Small intestine (tissue), 7 donors: ENCODE measurements at regions not wholly inside any gene's neighbourhood (a gene's known extent, or its start where the extent isn't known, plus 50 kb on each side); places are given as distances from the start of the nearest gene placed in this dataset.
"Not testable (repeated sequence)": the region's sequence is repeated elsewhere in the genome, so short reads cannot be mapped to it uniquely, and the experiment has no call there.

Experiments used
- DNase-seq, 2 donors: peaks; one replicate each; pipeline versions ENCODE4 v3.0.0 to v3.0.0-alpha.2; 2013
- FAIRE-seq: peaks from 2 replicates; lab custom pipeline; 2012; peaks lifted over from hg19 to GRCh38; lab: Jason Lieb, UNC
- H3K27ac ChIP-seq, 3 donors: one replicate each; pipeline ENCODE4 v1.5.1; 2013; ENCODE audit warnings: low read length in 2 of 3, mild to moderate bottlenecking in 2 of 3, control low read depth in 1 of 3, inconsistent platforms in 1 of 3, low read depth in 1 of 3, moderate library complexity in 1 of 3
- H3K27me3 ChIP-seq, 3 donors: one replicate each; pipeline ENCODE4 v1.6.1; 2013; ENCODE audit warnings: low read length in 3 of 3, inconsistent platforms in 1 of 3; ENCODE audit not compliant: control insufficient read depth in 3 of 3, insufficient read depth in 3 of 3
- H3K36me3 ChIP-seq, 3 donors: one replicate each; pipeline ENCODE4 v1.6.1; 2013; ENCODE audit warnings: low read length in 3 of 3, inconsistent platforms in 1 of 3, low read depth in 1 of 3, mild to moderate bottlenecking in 1 of 3, moderate library complexity in 1 of 3; ENCODE audit not compliant: control insufficient read depth in 3 of 3, insufficient read depth in 2 of 3
- H3K4me1 ChIP-seq, 3 donors: one replicate each; pipeline ENCODE4 v1.6.1; 2013; ENCODE audit warnings: low read length in 2 of 3, inconsistent platforms in 1 of 3, low read depth in 1 of 3, mild to moderate bottlenecking in 1 of 3, moderate library complexity in 1 of 3; ENCODE audit not compliant: control insufficient read depth in 3 of 3, insufficient read depth in 2 of 3
- H3K4me3 ChIP-seq, 3 donors: one replicate each; pipeline ENCODE4 v1.5.1; 2013; ENCODE audit warnings: low read length in 3 of 3, control low read depth in 1 of 3, inconsistent platforms in 1 of 3, low read depth in 1 of 3, mild to moderate bottlenecking in 1 of 3, moderate library complexity in 1 of 3
- H3K9me3 ChIP-seq, 2 donors: one replicate each; pipeline ENCODE4 v1.6.1; 2013; ENCODE audit warnings: low read depth in 1 of 2, low read length in 1 of 2; ENCODE audit not compliant: control insufficient read depth in 2 of 2, insufficient read depth in 1 of 2
- WGBS, 3 donors: extraction: QIAGEN DNeasy Blood & Tissue Kit; methylation state at CpG; one replicate each; pipeline ENCODE4 v1.1.7; 2013; 5-methylcytosine and 5-hydroxymethylcytosine counted together
- donor health status: healthy with polysubstance abuse.
- donor health status: control.
- donor health status: control.
- donor health status: Bipolar disorder and iron deficiency.
- donor health status: healthy.

DNA sequence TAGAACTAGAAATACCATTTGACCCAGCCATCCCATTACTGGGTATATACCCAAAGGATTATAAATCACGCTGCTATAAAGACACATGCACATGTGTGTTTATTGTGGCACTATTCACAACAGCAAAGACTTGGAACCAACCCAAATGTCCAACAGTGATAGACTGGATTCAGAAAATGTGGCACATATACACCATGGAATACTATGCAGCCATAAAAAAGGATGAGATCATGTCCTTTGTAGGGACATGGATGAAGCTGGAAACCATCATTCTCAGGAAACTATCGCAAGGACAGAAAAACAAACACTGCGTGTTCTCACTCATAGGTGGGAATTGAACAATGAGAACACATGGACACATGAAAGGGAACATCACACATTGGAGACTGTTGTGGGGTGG lies 154.5 kb upstream of the INTU start:
- not testable (repeated sequence) for DNase-seq, H3K36me3 ChIP-seq, H3K9me3 ChIP-seq, H3K27me3 ChIP-seq, H3K27ac ChIP-seq, H3K4me3 ChIP-seq, FAIRE-seq, H3K4me1 ChIP-seq
- 87 to 92% (median 90%) methylated on average over 3 of the region's 3 CpGs for WGBS, 3 donors

GRCh38 chr4:127479031-127479622 lies 153.6 kb upstream of the INTU start:
- FAIRE-seq (no peak), DNase-seq (peak; percentile 10 to 31)
- Histone ChIP-seq H3K36me3 (no peaks in the 10 kb centered on the region), H3K9me3 (no peaks in the 10 kb centered on the region), H3K4me3 (no peak overlapping the region), H3K27me3 (no peaks in the 10 kb centered on the region), H3K4me1 (no peaks in the 10 kb centered on the region), H3K27ac (no peak overlapping the region)

DNA sequence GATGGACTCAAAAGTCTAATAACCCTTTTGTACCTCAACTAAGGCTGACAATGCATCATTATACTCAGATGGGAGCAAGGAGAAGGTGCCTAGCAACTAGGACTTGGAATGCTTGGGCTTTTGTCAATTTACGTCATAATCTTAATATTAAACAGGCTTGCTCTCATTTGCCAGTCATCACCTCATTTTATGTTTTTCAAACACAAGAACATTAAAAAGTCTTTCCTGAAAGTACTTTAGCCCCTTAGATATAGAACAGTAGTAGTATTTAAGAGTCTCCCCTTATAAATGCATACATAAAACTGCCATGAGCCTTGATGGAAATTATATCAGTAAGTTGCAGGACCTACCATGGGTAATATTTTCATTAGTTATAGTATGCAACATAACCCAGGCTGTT lies 150.7 kb upstream of the INTU start:
- 76 to 90% (median 88%) methylated on average over 1 of the region's 1 CpG for WGBS, 3 donors
- no peaks in the 10 kb centered on the region for H3K4me1 ChIP-seq
- H3K27me3 ChIP-seq = no peaks in the 10 kb centered on the region
- no peak for DNase-seq
- no peak overlapping the region for H3K27ac ChIP-seq
- no peaks in the 10 kb centered on the region for H3K36me3 ChIP-seq
- H3K9me3 ChIP-seq = no peaks in the 10 kb centered on the region
- H3K4me3 ChIP-seq = no peak overlapping the region
- FAIRE-seq = no peak

DNA sequence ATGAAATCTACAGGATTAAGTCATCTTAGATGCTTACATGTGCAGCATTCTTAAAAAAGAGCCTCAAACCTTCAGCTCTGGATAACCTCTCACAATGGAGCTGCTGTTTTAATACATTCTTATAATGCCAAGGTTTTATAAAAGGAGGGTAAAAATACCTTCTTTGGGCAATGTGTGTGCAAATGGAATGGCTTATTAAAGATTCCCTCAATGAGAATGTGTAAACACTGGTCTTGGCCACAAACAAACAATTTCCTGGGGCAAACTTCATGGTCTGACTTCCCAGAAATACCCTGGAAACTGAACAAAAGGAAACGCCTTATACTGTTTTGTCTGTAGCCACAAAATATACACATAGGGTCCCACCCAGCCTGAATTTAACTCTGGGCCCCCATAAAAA lies 148.6 kb upstream of the INTU start:
- WGBS, 3 donors = 38 to 60% (median 48%) methylated on average over 1 of the region's 1 CpG

DNA sequence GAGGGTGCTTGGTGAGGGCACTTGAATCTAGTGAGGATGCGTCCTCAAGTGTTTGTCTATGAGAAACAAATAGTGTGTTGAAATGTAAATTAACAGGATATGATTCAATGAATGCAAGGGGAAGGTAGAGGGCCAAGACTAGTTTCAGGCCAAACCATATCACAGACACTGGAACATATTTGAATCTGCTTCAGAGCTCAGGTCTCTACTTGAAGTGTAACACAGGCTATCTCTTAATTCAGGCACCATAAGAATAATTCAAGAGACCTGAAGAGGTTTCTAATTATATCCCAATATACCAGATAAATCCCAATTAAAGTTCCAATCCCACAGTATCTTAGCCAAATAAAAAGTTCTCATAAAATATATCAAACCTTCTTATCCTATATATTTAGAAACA lies 146.5 kb upstream of the INTU start:
- H3K4me1 ChIP-seq = no peaks in the 10 kb centered on the region
- no peaks in the 10 kb centered on the region for H3K9me3 ChIP-seq
- H3K36me3 ChIP-seq = no peaks in the 10 kb centered on the region
- DNase-seq (no peak), FAIRE-seq (no peak)
- no peak overlapping the region for H3K4me3 ChIP-seq
- H3K27me3 ChIP-seq = no peaks in the 10 kb centered on the region
- WGBS, 3 donors = 68 to 76% (median 76%) methylated on average over 1 of the region's 1 CpG
- H3K27ac ChIP-seq = no peak overlapping the region

More for the DNA sequence above, 148.6 kb upstream of the INTU start:
- FAIRE-seq (no peak), DNase-seq (no peak)
- no peaks in the 10 kb centered on the region for H3K36me3 ChIP-seq
- H3K9me3 ChIP-seq = no peaks in the 10 kb centered on the region
- H3K27ac ChIP-seq = no peak overlapping the region
- H3K4me1 ChIP-seq = no peaks in the 10 kb centered on the region
- H3K27me3 ChIP-seq = no peaks in the 10 kb centered on the region
- no peak overlapping the region for H3K4me3 ChIP-seq

- Histone ChIP-seq H3K4me3 (no peak overlapping the region), H3K27ac (no peak overlapping the region), H3K36me3 (no peaks in the 10 kb centered on the region), H3K9me3 (no peaks in the 10 kb centered on the region), H3K4me1 (no peaks in the 10 kb centered on the region), H3K27me3 (no peaks in the 10 kb centered on the region)
- FAIRE-seq (no peak), DNase-seq (no peak)
Observed at GRCh38 chr4:127491571-127491970, 141.2 kb upstream of the INTU start.

DNA sequence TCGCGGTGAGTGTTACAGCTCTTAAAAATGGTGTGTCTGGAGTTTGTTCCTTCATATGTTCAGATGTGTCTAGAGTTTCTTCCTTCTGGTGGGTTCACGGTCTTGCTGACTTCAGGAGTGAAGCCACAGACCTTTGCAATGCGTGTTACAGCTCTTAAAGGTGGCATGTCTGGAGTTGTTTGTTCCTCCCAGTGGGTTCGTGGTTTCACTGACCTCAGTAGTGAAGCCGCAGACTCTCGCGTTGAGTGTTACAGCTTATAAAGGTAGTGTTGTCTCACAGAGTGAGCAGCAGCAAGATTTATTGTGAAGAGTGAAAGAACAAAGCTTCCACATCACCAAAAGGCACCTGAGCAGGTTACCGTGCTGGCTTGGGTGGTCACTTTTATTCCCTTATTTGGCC lies 135.9 kb upstream of the INTU start:
- not testable (repeated sequence) for H3K36me3 ChIP-seq, H3K4me1 ChIP-seq, H3K4me3 ChIP-seq, DNase-seq, H3K27ac ChIP-seq, FAIRE-seq, H3K27me3 ChIP-seq, H3K9me3 ChIP-seq
- WGBS, 3 donors = 82 to 86% (median 86%) methylated on average over 9 of the region's 9 CpGs

DNA sequence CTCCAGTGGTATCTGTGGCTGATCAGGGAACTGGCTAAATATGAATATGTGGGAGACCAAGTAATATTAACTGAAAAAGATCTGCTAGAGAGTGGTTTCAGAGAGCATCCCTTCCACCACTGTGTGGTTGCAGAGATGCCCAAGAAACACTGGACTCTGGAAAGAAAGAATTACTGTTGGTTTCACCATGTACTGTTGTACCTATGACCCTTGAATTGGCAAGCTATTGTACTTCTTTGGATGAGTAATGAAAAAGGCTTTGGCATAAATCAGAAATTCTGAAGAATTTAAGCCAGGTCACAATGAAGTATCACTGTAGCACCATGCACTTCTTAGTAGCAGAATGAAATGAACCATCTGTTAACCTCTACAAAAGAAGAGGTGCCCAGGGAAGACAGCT lies 134.4 kb upstream of the INTU start:
- H3K4me1 ChIP-seq = no peaks in the 10 kb centered on the region
- H3K9me3 ChIP-seq = no peaks in the 10 kb centered on the region
- H3K4me3 ChIP-seq = no peak overlapping the region
- DNase-seq (no peak), FAIRE-seq (no peak)
- no peak overlapping the region for H3K27ac ChIP-seq
- no peaks in the 10 kb centered on the region for H3K27me3 ChIP-seq
- no peaks in the 10 kb centered on the region for H3K36me3 ChIP-seq

DNA sequence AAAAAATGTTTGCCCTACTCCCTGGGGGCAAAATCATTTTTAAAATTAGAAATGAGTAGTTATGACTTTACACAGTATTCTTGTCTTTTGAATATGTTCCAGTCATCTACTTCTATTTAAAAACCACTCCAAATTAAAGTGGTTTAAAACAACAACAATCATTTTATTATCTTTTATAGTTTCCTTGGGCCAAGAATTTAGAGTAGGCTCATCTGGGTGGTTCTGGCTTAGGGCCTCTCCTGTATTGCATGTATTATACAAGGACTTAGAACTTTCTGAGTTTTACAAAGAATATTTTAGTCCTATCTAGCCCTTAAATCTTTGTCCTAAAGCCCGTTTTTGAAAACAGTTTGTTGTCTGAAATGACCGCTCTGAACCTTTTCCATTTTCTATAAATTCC lies 132.5 kb upstream of the INTU start:
- no peak for DNase-seq
- Histone ChIP-seq H3K4me3 (no peak overlapping the region), H3K9me3 (no peaks in the 10 kb centered on the region), H3K27me3 (no peaks in the 10 kb centered on the region), H3K27ac (no peak overlapping the region), H3K4me1 (no peaks in the 10 kb centered on the region), H3K36me3 (no peaks in the 10 kb centered on the region)
- 81 to 86% (median 83%) methylated on average over 2 of the region's 2 CpGs for WGBS, 3 donors
- no peak for FAIRE-seq
